ENCODE measurements at regions not wholly inside any gene's neighbourhood (a gene's known extent, or its start where the extent isn't known, plus 50 kb on each side); places are given as distances from the start of the nearest gene placed in this dataset.

- TF ChIP-seq REST (IDR thresholded peaks at IDR 0.05; ENCODE audit: unreplicated experiment) (no peak), CTCF (conservative IDR thresholded peaks at IDR 0.05; ENCODE audit: low read depth in 2 of 2) (no peak), EZH2phosphoT487 (IDR thresholded peaks at IDR 0.05; ENCODE audit: unreplicated experiment) (no peak), CREB1 (CRISPR knock-in tag; IDR thresholded peaks at IDR 0.05; ENCODE audit: low read depth) (no peak), ZNF331 (CRISPR knock-in tag; IDR thresholded peaks at IDR 0.05; ENCODE audit: low read depth) (no peak), POLR2AphosphoS5 (IDR thresholded peaks at IDR 0.05; ENCODE audit: low read depth) (no peak)
These were observed 302.4 kb upstream of the GIMD1 start (continued) for GRCh38 chr4:106670976-106671375.

- Histone ChIP-seq H3F3A (replicated peaks; ENCODE audit: low read depth) (no peaks in the 10 kb centered on the region), H3K36me3 (ENCODE audit: insufficient read depth) (no peaks in the 10 kb centered on the region), H3K79me2 (replicated peaks; ENCODE audit: insufficient read depth) (no peaks in the 10 kb centered on the region), H3K27me3 (ENCODE audit: insufficient read depth) (no peaks in the 10 kb centered on the region), H3K4me1 (ENCODE audit: insufficient read depth) (no peaks in the 10 kb centered on the region), H3K9me2 (ENCODE audit: insufficient read depth) (no peaks in the 10 kb centered on the region), H3K4me3 (no peak overlapping the region), H2AFZ (no peak overlapping the region), H3K27ac (ENCODE audit: low read depth) (no peak overlapping the region), H3K4me2 (no peak overlapping the region), H4K20me1 (replicated peaks; ENCODE audit: insufficient read depth) (no peaks in the 10 kb centered on the region)
- no peaks in the 10 kb centered on the region; the same call in 2 of the 3 replicates for H3K4me1 Mint-ChIP-seq
- DNase-seq (ENCODE audit: low spot score) (no peak), ATAC-seq (no peak)
- no peak overlapping the region for H3K4me3 Mint-ChIP-seq
- H3K27me3 Mint-ChIP-seq (ENCODE audit: insufficient read depth, low read depth, poor library complexity), result no peaks in the 10 kb centered on the region
- H3K36me3 Mint-ChIP-seq (ENCODE audit: low read depth), result no peaks in the 10 kb centered on the region
- no peaks in the 10 kb centered on the region for H3K9me3 Mint-ChIP-seq
- no peak overlapping the region for H3K27ac Mint-ChIP-seq
- TF ChIP-seq ETS1 (IDR thresholded peaks at IDR 0.05) (no peak), ZNF462 (CRISPR knock-in tag; IDR thresholded peaks at IDR 0.05) (no peak), ZNF331 (CRISPR knock-in tag; IDR thresholded peaks at IDR 0.05; ENCODE audit: low read depth) (no peak), CTCF (conservative IDR thresholded peaks at IDR 0.05; ENCODE audit: low read depth in 2 of 2) (no peak), JUNB (IDR thresholded peaks at IDR 0.05; ENCODE audit: unreplicated experiment) (no peak), STAT1 (IDR thresholded peaks at IDR 0.05; ENCODE audit: unreplicated experiment) (no peak), ZNF114 (CRISPR knock-in tag; IDR thresholded peaks at IDR 0.05) (no peak)
These were observed 290.8 kb upstream of the GIMD1 start for GRCh38 chr4:106659371-106659770.

All from GM23338 (cell line).